ENCODE measurements at regions not wholly inside any gene's neighbourhood (a gene's known extent, or its start where the extent isn't known, plus 50 kb on each side); places are given as distances from the start of the nearest gene placed in this dataset.
A peak's percentile ranks its signal among the peaks of the same experiment; 100 is the strongest.

- H2AK5ac ChIP-seq (ENCODE audit: insufficient read length, low read length) = no peak overlapping the region
- H2BK5ac ChIP-seq (ENCODE audit: insufficient read length, low read length) = no peak overlapping the region
- H3K56ac ChIP-seq (ENCODE audit: insufficient read length, low read depth, low read length) = no peak overlapping the region
- no peak overlapping the region for H3K9ac ChIP-seq (ENCODE audit: extremely low read depth, insufficient read length, low read length)
- no peak overlapping the region for H2BK20ac ChIP-seq (ENCODE audit: low read depth, low read length, poor library complexity, severe bottlenecking)
- TF ChIP-seq, protein P1, sequence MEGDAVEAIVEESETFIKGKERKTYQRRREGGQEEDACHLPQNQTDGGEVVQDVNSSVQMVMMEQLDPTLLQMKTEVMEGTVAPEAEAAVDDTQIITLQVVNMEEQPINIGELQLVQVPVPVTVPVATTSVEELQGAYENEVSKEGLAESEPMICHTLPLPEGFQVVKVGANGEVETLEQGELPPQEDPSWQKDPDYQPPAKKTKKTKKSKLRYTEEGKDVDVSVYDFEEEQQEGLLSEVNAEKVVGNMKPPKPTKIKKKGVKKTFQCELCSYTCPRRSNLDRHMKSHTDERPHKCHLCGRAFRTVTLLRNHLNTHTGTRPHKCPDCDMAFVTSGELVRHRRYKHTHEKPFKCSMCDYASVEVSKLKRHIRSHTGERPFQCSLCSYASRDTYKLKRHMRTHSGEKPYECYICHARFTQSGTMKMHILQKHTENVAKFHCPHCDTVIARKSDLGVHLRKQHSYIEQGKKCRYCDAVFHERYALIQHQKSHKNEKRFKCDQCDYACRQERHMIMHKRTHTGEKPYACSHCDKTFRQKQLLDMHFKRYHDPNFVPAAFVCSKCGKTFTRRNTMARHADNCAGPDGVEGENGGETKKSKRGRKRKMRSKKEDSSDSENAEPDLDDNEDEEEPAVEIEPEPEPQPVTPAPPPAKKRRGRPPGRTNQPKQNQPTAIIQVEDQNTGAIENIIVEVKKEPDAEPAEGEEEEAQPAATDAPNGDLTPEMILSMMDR (conservative IDR thresholded peaks at IDR 0.05) = no peak
- no peak overlapping the region for H4K91ac ChIP-seq (ENCODE audit: insufficient read length, low read depth, low read length)
- H2BK120ac ChIP-seq (ENCODE audit: low read depth, low read length, poor library complexity, severe bottlenecking) = peak overlapping the region; percentile 29
- no peak overlapping the region for H3K4me2 ChIP-seq (ENCODE audit: insufficient read depth, insufficient read length, low read length)
- H3K23ac ChIP-seq (ENCODE audit: insufficient read length, low read depth, low read length) = no peak overlapping the region
- no peak overlapping the region for H4K5ac ChIP-seq (ENCODE audit: insufficient read length, low read depth, low read length)
- H3K27me3 ChIP-seq (ENCODE audit: insufficient read depth, low read length) = no peaks in the 10 kb centered on the region
- H3K79me2 ChIP-seq (ENCODE audit: insufficient read depth, low read length) = no peaks in the 10 kb centered on the region
- no peak overlapping the region for H2AFZ ChIP-seq (ENCODE audit: low read length)
- H3K4me1 ChIP-seq (ENCODE audit: insufficient read depth, low read length) = peaks cover 4% of the 10 kb centered on the region; the same call in 1 of the 2 replicates
- no peaks in the 10 kb centered on the region for H3K27me3 Mint-ChIP-seq (ENCODE audit: low read depth)
- no peak overlapping the region for H3T11ph ChIP-seq (ENCODE audit: low read length)
- peaks cover 40 to 51% of the 10 kb centered on the region in 2 experiments for H3K4me1 Mint-ChIP-seq
- H3K4ac ChIP-seq (ENCODE audit: low read depth, low read length) = no peak overlapping the region
- peaks cover 27 to 49% (median 28%) of the 10 kb centered on the region in 3 experiments for H3K36me3 Mint-ChIP-seq (ENCODE audit: insufficient read depth in 1 of 3, low read depth in 3 of 3)
- H3K79me1 ChIP-seq (ENCODE audit: insufficient read depth, low read depth, low read length, poor library complexity, severe bottlenecking) = no peaks in the 10 kb centered on the region
- no peak overlapping the region for H3K18ac ChIP-seq (ENCODE audit: insufficient read length, low read depth, low read length)
- H3K4me3 Mint-ChIP-seq = no peak overlapping the region
- no peaks in the 10 kb centered on the region for H4K20me1 ChIP-seq (ENCODE audit: control insufficient read depth, insufficient read depth, insufficient read length)
- peaks cover 26 to 31% of the 10 kb centered on the region in 2 experiments for H3K9me3 Mint-ChIP-seq
- no peak overlapping the region for H2BK12ac ChIP-seq (ENCODE audit: insufficient read length, low read depth, low read length)
- no peak overlapping the region for H2BK15ac ChIP-seq (ENCODE audit: low read depth, low read length)
- no peaks in the 10 kb centered on the region for H3K23me2 ChIP-seq (ENCODE audit: insufficient read length, low read depth, low read length, poor library complexity, severe bottlenecking)
- peak overlapping the region in 2 of 3 experiments; percentile 50 to 83; a peak in 5 of 7 replicates for H3K27ac Mint-ChIP-seq
- no peaks in the 10 kb centered on the region for H3K9me3 ChIP-seq (ENCODE audit: control insufficient read depth, low read depth, low read length)
- peak overlapping the region; percentile 16 for H3K27ac ChIP-seq (ENCODE audit: insufficient read length, low read depth, low read length)
- H4K8ac ChIP-seq (replicated peaks; ENCODE audit: insufficient read length, low read depth, low read length) = no peak overlapping the region
- WGBS (ENCODE audit: extremely low coverage, insufficient read length, low lambda C conversion rate) = no CpG with 5 or more reads among the region's 10 CpGs
- DNase-seq = peak; percentile 42
- no peak overlapping the region for H3K14ac ChIP-seq (ENCODE audit: insufficient read depth, low read length)
Observed at GRCh38 chr6:128742900-128743299, 140.0 kb upstream of the LAMA2 start.
